Fibroblast of lung (primary cell): ENCODE measurements at regions not wholly inside any gene's neighbourhood (a gene's known extent, or its start where the extent isn't known, plus 50 kb on each side); places are given as distances from the start of the nearest gene placed in this dataset.

ENCODE experiments used
- DNase-seq, 2 donors: peaks; one replicate each; pipeline versions ENCODE4 v3.0.0 to v3.0.0-alpha.2; 2010; ENCODE audit warnings: low read depth in 2 of 2
- H2AFZ ChIP-seq: 2 replicates; pipeline ENCODE4 v1.5.1; 2012; ENCODE audit warnings: low read length, control low read depth, inconsistent platforms
- H3K27ac ChIP-seq: 2 replicates; pipeline ENCODE4 v1.5.1; 2011; ENCODE audit warnings: low read length, control low read depth; ENCODE audit not compliant: insufficient read depth
- H3K27me3 ChIP-seq: 2 replicates; pipeline ENCODE4 v1.5.1; 2011; ENCODE audit warnings: mild to moderate bottlenecking, low read length; ENCODE audit not compliant: control insufficient read depth, insufficient read depth
- H3K36me3 ChIP-seq: 2 replicates; pipeline ENCODE4 v1.5.1; 2011; ENCODE audit warnings: low read length; ENCODE audit not compliant: control insufficient read depth, insufficient read depth
- H3K4me1 ChIP-seq: 2 replicates; pipeline ENCODE4 v1.5.1; 2011; ENCODE audit warnings: low read length; ENCODE audit not compliant: control insufficient read depth, insufficient read depth; ENCODE audit errors: extremely low read depth
- H3K4me2 ChIP-seq: 2 replicates; pipeline ENCODE4 v1.5.1; 2011; ENCODE audit warnings: low read length, control low read depth; ENCODE audit not compliant: insufficient read depth; ENCODE audit errors: extremely low read depth
- H3K4me3 ChIP-seq, 4 experiments: fragments of 200-600 bp in 1 of 4; sonication (generic) in 1 of 4; replicated peaks in 1 of 4; 2 replicates each; pipeline ENCODE4 v1.5.1; 2011 to 2016; ENCODE audit warnings: low read length in 4 of 4, low read depth in 3 of 4, mild to moderate bottlenecking in 3 of 4, control low read depth in 2 of 4, inconsistent platforms in 1 of 4, mixed read lengths in 1 of 4; ENCODE audit not compliant: insufficient read depth in 1 of 4; ENCODE audit errors: control extremely low read depth in 1 of 4
- H3K79me2 ChIP-seq: 2 replicates; pipeline ENCODE4 v1.5.1; 2012; ENCODE audit warnings: mild to moderate bottlenecking, low read length, inconsistent platforms; ENCODE audit not compliant: control insufficient read depth, insufficient read depth
- H3K9ac ChIP-seq: 2 replicates; pipeline ENCODE4 v1.5.1; 2011; ENCODE audit warnings: mild to moderate bottlenecking, low read length, control low read depth; ENCODE audit not compliant: insufficient read depth
- H3K9me3 ChIP-seq: 2 replicates; pipeline ENCODE4 v1.5.1; 2012; ENCODE audit warnings: low read depth, low read length; ENCODE audit not compliant: control insufficient read depth, insufficient read depth
- H4K20me1 ChIP-seq: 2 replicates; pipeline ENCODE4 v1.5.1; 2011; ENCODE audit warnings: low read length; ENCODE audit not compliant: control insufficient read depth, insufficient read depth; ENCODE audit errors: extremely low read depth
- CTCF ChIP-seq, 2 donors: IDR thresholded peaks in 1 of 2; conservative IDR thresholded peaks in 1 of 2; 1 replicate in 1 of 2; 2 replicates in 1 of 2; pipeline ENCODE4 v1.5.1; 2011 to 2012; ENCODE audit warnings: low read length in 2 of 2, control low read depth in 1 of 2, inconsistent platforms in 1 of 2, low read depth in 1 of 2, mild to moderate bottlenecking in 1 of 2
- EZH2 ChIP-seq: IDR thresholded peaks from 2 replicates; pipeline ENCODE4 v1.5.1; 2012; ENCODE audit warnings: low read length, control low read depth, mild to moderate bottlenecking; ENCODE audit errors: missing control alignments

- H3K9me3 ChIP-seq: no peaks in the 10 kb centered on the region
- no peak overlapping the region for H3K27ac ChIP-seq
- no peak overlapping the region for H2AFZ ChIP-seq
- no peak overlapping the region for H3K9ac ChIP-seq
- H4K20me1 ChIP-seq: no peaks in the 10 kb centered on the region
- H3K4me1 ChIP-seq: no peaks in the 10 kb centered on the region
- no peaks in the 10 kb centered on the region for H3K27me3 ChIP-seq
- TF ChIP-seq EZH2 (no peak), CTCF (conservative IDR thresholded peaks at IDR 0.05 in 1 of 2, IDR thresholded peaks at IDR 0.05 in 1 of 2; ENCODE audit: low read depth in 1 of 2, low read length in 2 of 2) (no peak)
- no peak overlapping the region for H3K4me3 ChIP-seq
- DNase-seq: no peak
- no peaks in the 10 kb centered on the region for H3K36me3 ChIP-seq
- no peak overlapping the region for H3K4me2 ChIP-seq
- H3K79me2 ChIP-seq: no peaks in the 10 kb centered on the region
These were observed 1113.8 kb upstream of the LRRTM3 start for GRCh38 chr10:65811931-65812525.

DNA sequence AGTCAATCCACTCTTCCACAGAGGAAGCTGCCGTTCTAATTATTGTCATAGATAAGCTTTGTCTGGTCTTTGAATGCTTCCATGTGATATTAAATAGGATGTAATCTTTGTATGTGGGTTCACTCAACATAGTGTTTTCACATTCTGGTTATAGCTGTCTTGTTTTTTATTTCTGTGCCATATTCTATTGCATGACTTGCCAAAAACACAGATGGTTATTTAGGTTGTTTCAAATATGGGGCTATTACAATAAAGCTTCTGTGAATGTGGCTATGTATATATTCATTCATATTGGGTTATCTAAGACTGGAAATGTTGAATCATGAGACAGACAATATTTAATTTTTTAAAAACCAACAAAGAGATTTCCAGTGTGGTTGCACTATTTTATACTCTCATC is 1109.3 kb upstream of the LRRTM3 start:
- Histone ChIP-seq H3K27ac (no peak overlapping the region), H3K27me3 (no peaks in the 10 kb centered on the region), H3K9ac (no peak overlapping the region), H3K4me2 (no peak overlapping the region), H4K20me1 (no peaks in the 10 kb centered on the region), H3K4me1 (no peaks in the 10 kb centered on the region), H3K79me2 (no peaks in the 10 kb centered on the region), H3K9me3 (no peaks in the 10 kb centered on the region), H2AFZ (no peak overlapping the region), H3K4me3 (no peak overlapping the region), H3K36me3 (no peaks in the 10 kb centered on the region)
- no peak for DNase-seq
- TF ChIP-seq CTCF (conservative IDR thresholded peaks at IDR 0.05 in 1 of 2, IDR thresholded peaks at IDR 0.05 in 1 of 2; ENCODE audit: low read depth in 1 of 2, low read length in 2 of 2) (no peak), EZH2 (no peak)

DNA sequence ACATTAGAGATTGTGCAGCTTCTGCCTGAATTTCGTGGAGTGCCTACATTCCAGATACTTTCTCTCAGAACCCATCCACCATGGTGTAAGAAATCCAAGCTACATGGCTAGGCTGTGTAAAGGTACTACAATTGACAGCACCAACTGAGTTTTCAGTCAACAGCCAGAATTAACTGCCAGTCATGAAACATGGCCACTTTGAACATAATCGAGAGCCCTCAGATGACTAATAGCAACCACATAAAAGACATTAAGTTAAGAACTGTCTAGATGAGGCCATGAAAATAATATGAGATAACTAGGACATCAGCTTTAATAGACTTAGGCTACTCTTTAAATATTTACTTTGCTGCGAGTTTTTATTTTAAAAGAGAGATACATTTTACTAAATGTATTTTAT is 1106.8 kb upstream of the LRRTM3 start:
- Histone ChIP-seq H2AFZ (no peak overlapping the region), H3K36me3 (no peaks in the 10 kb centered on the region), H4K20me1 (no peaks in the 10 kb centered on the region), H3K27me3 (no peaks in the 10 kb centered on the region), H3K27ac (no peak overlapping the region), H3K4me2 (no peak overlapping the region), H3K79me2 (no peaks in the 10 kb centered on the region), H3K4me1 (no peaks in the 10 kb centered on the region), H3K9ac (no peak overlapping the region), H3K9me3 (no peaks in the 10 kb centered on the region), H3K4me3 (no peak overlapping the region)
- DNase-seq: no peak
- TF ChIP-seq CTCF (conservative IDR thresholded peaks at IDR 0.05 in 1 of 2, IDR thresholded peaks at IDR 0.05 in 1 of 2; ENCODE audit: low read depth in 1 of 2, low read length in 2 of 2): no peak
- TF ChIP-seq EZH2: no peak
